ENCODE measurements at regions not wholly inside any gene's neighbourhood (a gene's known extent, or its start where the extent isn't known, plus 50 kb on each side); places are given as distances from the start of the nearest gene placed in this dataset.

GRCh38 chr3:70743754-70744153, 431.3 kb upstream of the MDFIC2 start:
- intact Hi-C loops (cut with DNase I), result no loop called here
- H3K4me3 ChIP-seq, result no peak overlapping the region
- no peaks in the 10 kb centered on the region for H3K27me3 ChIP-seq (ENCODE audit: insufficient read depth in 3 of 3, low read length in 2 of 3)

GRCh38 chr3:70742081-70742480, 429.6 kb upstream of the MDFIC2 start:
- TF ChIP-seq CTCF (IDR thresholded peaks at IDR 0.05), result no peak
- Histone ChIP-seq H3K9me3 (no peaks in the 10 kb centered on the region), H3K27me3 (ENCODE audit: insufficient read depth in 3 of 3, low read length in 2 of 3) (no peaks in the 10 kb centered on the region), H3K27ac (no peak overlapping the region), H3K36me3 (ENCODE audit: insufficient read depth in 1 of 2, low read depth in 1 of 2) (no peaks in the 10 kb centered on the region), H3K4me1 (no peaks in the 10 kb centered on the region), H3K4me3 (no peak overlapping the region)
- DNase-seq, result no peak
- 64 to 69% (median 67%) methylated on average over 5 of the region's 5 CpGs for WGBS, 3 donors
- ATAC-seq, result no peak
- intact Hi-C loops (cut with DNase I), result no loop called here

More at GRCh38 chr3:70743754-70744153, 431.3 kb upstream of the MDFIC2 start:
- Histone ChIP-seq H3K4me1 (no peaks in the 10 kb centered on the region), H3K27ac (no peak overlapping the region), H3K9me3 (no peaks in the 10 kb centered on the region), H3K36me3 (ENCODE audit: insufficient read depth in 1 of 2, low read depth in 1 of 2) (no peaks in the 10 kb centered on the region)
- ATAC-seq, result no peak
- no peak for TF ChIP-seq CTCF (IDR thresholded peaks at IDR 0.05)
- WGBS, 3 donors, result 92 to 97% (median 94%) methylated on average over 2 of the region's 2 CpGs
- no peak for DNase-seq

- Histone ChIP-seq H3K4me1 (no peaks in the 10 kb centered on the region), H3K9me3 (no peaks in the 10 kb centered on the region), H3K27ac (no peak overlapping the region), H3K27me3 (ENCODE audit: insufficient read depth in 3 of 3, low read length in 2 of 3) (no peaks in the 10 kb centered on the region), H3K36me3 (ENCODE audit: insufficient read depth in 1 of 2, low read depth in 1 of 2) (no peaks in the 10 kb centered on the region), H3K4me3 (no peak overlapping the region)
- intact Hi-C loops (cut with DNase I), result no loop called here
- ATAC-seq (no peak), DNase-seq (no peak)
- 44 to 47% (median 45%) methylated on average over 4 of the region's 4 CpGs for WGBS, 3 donors
- TF ChIP-seq CTCF (IDR thresholded peaks at IDR 0.05), result no peak
These were observed 428.4 kb upstream of the MDFIC2 start for GRCh38 chr3:70740872-70741271.

GRCh38 chr3:70740071-70740470, 427.6 kb upstream of the MDFIC2 start:
- Histone ChIP-seq H3K9me3 (no peaks in the 10 kb centered on the region), H3K36me3 (ENCODE audit: insufficient read depth in 1 of 2, low read depth in 1 of 2) (no peaks in the 10 kb centered on the region), H3K4me1 (no peaks in the 10 kb centered on the region), H3K27ac (no peak overlapping the region), H3K4me3 (no peak overlapping the region), H3K27me3 (ENCODE audit: insufficient read depth in 3 of 3, low read length in 2 of 3) (no peaks in the 10 kb centered on the region)
- TF ChIP-seq CTCF (IDR thresholded peaks at IDR 0.05), result no peak
- 97% methylated on average over 1 of the region's 1 CpG for WGBS, 3 donors
- DNase-seq, result no peak
- intact Hi-C loops (cut with DNase I), result no loop called here
- no peak for ATAC-seq

DNA sequence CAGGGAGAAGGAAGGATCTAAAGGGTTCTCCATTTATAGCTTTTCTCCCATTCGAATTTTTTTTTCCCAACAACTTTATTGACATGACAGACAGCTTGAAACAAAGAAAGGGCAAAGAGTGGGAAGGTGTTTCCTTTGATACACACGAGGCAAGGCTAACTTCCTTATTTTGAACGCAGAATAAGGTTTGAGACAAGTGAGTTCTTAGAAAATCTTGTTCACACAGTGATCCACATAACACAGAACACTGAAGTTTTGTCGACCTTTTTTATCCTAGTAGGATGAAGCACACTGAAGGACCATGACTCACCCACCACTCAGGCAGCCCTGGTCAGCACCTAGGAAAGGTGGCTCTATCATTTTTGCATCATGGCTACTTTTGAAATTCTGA, 425.8 kb upstream of the MDFIC2 start:
- Histone ChIP-seq H3K36me3 (ENCODE audit: insufficient read depth in 1 of 2, low read depth in 1 of 2) (no peaks in the 10 kb centered on the region), H3K4me1 (no peaks in the 10 kb centered on the region), H3K27me3 (ENCODE audit: insufficient read depth in 3 of 3, low read length in 2 of 3) (no peaks in the 10 kb centered on the region), H3K9me3 (no peaks in the 10 kb centered on the region), H3K4me3 (no peak overlapping the region), H3K27ac (no peak overlapping the region)
- 41 to 51% (median 49%) methylated on average over 4 of the region's 4 CpGs for WGBS, 3 donors
- no peak for ATAC-seq
- no peak for DNase-seq
- no peak for TF ChIP-seq CTCF (IDR thresholded peaks at IDR 0.05)
- intact Hi-C loops (cut with DNase I), result no loop called here
